NB4 (cell line): ENCODE measurements at regions not wholly inside any gene's neighbourhood (a gene's known extent, or its start where the extent isn't known, plus 50 kb on each side); places are given as distances from the start of the nearest gene placed in this dataset.

ENCODE experiments used
- CTCF ChIP-seq: IDR thresholded peaks from one replicate; pipeline ENCODE4 v1.5.1; 2012; ENCODE audit warnings: low read depth, low read length
- MAX ChIP-seq: IDR thresholded peaks from 2 replicates; pipeline ENCODE4 v1.6.1; 2011; ENCODE audit warnings: low read depth, low read length
- MYC ChIP-seq: IDR thresholded peaks from 2 replicates; pipeline ENCODE4 v1.6.1; 2011; ENCODE audit warnings: low read depth, low read length
- POLR2A ChIP-seq: IDR thresholded peaks from 2 replicates; pipeline ENCODE4 v1.6.1; 2011; ENCODE audit warnings: mild to moderate bottlenecking; ENCODE audit not compliant: insufficient read length; ENCODE audit errors: extremely low read depth

- no peak for TF ChIP-seq MAX
- no peak for TF ChIP-seq CTCF
- no peak for TF ChIP-seq POLR2A
- TF ChIP-seq MYC, result no peak
Measured at GRCh38 chr2:53004413-53004812, 763.2 kb upstream of the CHAC2 start.
